Astrocyte of the hippocampus (primary cell): ENCODE measurements at regions not wholly inside any gene's neighbourhood (a gene's known extent, or its start where the extent isn't known, plus 50 kb on each side); places are given as distances from the start of the nearest gene placed in this dataset.

Experiments used
- DNase-seq: peaks from one replicate; pipeline ENCODE4 v3.0.0; 2011; ENCODE audit warnings: low read depth, low spot score

DNA sequence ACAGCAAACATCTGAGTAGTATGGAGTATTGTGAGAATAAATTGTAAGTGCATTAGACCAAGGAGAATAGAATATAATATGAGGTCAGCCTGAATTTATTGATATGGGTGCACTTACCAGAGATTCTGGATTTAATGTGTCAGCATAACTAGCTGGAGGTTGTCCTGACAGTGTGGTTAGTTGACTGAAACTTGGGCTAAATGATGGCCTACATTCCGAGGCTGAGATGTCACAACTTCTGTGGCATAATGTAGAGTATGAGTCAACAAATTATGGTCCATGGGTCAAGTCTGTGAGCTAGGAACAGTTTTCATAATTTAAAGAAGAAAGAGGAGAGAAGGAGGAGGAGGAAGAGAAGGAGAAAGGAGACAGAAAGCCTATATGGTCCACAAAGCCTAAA is 127.6 kb downstream of the QPCT start:
- DNase-seq, result peak; percentile 51

DNA sequence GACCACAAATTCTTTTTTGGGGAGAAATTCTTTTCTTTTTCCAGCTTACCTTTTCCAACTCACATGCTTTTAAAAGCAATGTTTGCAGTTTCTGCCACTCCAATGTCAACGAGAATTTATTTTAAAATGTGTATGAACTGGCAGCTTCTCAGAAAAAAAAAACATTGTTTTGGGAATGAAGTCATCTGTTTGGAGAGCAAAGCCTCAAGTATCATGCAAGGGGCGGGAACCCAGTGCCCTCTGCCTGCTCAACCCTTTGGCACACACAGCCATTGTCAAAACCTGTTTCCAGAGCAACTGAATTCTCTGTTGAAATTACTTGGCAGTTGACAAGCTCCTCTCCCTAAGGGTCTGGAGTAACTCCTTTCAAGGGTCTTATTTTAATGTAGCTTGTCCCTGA is 128.5 kb downstream of the QPCT start:
- DNase-seq, result peak; percentile 61

DNA sequence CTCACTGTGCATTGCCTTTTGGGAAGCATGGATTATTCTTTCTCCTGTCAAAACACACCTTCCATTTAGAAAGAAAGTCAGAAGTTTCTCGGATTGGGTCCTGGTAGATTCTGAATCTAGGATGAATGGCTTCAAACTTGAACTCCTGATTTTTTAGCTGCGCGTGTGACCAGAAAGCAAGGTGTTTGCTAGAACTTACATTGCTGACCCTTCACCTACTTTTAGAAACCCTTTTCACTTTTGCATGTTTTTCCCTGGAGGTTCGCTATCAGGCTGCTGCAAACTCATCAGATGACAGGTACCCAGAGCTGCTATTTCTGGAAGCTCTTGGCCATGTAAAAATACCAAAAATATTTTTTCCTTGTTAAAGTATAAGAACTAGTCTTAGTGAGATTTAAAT is 132.0 kb downstream of the QPCT start:
- no peak for DNase-seq

DNA sequence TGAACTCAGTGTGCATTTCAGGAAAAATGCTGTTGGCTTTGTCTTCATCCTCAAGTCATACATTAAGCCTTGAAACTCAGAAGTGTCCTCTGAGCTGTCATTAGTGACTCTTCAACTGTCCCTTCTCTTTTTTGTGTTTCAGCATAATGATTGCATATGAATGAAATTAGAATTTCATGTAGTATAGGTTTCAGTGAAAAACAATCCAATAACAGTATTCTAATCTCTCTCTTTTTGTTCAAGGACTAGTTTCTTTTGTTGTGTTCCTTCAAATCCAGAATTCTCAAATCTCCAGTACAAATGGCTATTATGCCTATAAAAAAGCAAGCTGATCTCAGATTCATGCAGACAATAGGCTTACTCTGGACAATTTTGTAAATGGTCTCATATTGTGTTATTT is 133.5 kb downstream of the QPCT start:
- DNase-seq, result no peak

DNA sequence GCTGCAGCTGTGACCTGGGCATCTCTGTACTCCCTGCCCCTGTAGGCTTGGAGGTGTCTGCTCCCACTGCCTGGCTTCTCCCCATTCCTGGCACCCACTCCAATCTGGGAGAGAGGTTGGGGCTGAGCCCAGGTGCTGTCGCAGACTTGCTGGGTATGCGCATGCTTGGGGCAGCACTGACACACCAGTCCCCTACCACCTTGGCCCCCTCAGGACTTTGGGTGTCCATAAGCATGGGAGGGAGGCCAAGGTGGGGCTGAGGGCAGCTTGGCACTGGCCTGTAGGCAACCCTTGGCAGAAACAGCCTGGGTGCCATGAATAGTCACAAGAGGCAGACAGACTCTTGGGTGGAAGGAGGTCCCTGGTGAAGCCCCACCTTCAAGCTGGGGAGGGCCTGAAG is 136.8 kb downstream of the QPCT start:
- DNase-seq, result no peak

DNA sequence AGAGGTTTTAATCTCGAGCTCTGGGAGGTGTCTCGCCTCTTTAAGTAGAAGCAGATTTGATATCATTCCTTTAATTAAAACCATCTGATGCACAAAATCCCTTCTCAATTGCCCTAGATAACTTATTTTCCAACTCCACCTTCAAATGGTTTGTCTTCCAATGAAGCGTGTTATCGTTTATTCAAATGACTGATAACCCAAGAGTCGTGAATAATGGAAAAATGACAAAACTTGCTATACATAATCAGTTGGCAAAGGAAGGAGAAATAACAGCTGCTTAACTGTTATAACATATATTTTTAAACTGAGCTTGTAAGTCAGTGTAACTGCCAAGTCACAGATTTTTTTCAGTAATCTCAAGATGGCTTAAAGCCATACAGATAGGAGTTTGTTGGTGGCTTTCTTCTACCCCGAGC is 144.6 kb downstream of the QPCT start:
- DNase-seq, result no peak

DNA sequence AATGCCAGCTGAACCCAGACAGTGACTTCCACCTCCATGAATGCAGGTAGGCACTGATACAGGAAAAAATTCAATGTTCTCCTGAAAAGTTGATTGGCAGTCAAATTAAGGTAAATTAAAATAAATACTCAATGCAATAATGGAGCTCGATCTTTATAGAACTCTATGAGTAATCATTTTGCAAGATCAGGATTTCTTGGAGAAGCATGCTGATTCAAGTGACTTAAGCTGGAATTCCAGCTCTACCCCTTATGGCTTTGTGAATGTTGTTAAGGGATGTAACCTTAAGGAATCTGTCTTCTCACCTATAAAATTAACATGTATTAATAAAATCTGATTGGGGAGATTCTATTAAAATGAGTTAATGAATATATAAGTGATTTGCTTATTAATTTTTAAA is 145.1 kb downstream of the QPCT start:
- no peak for DNase-seq

DNA sequence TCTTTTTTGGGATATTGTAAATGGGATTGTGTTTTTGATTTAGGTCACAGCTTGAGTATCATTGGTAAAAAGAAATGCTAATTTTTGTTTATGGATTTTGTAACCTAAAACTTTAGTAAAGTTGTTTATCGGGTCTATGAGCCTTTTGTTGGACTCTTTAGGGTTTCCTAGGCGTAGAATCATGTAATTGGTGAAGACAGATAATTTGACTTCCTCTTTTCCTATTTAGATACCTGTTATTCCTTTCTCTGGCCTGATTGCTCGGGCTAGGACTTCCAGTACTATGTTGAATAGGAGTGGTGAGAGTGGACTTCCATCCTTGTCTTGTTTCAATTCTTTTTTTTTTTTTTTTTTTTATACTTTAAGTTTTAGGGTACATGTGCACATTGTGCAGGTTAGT is 149.0 kb downstream of the QPCT start:
- DNase-seq, result no peak

DNA sequence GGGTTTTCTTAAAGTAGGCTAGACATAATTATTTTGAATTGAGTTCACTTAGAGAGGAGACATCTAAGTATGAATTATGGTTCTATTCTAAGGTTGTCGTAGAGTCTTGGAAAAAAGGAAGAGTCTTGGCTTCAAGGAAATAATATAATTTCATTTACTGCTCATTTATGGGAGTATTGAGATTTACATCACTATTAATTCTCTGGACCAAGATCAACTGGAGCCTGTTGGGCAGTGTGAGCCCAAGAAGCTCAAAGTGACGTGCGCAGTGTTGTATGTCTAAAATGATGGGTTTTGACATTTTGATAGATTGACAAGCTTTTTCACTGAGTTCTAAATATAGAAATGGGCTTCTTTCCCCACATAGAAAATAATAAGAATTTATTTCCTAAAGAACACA is 154.7 kb downstream of the QPCT start:
- no peak for DNase-seq

DNA sequence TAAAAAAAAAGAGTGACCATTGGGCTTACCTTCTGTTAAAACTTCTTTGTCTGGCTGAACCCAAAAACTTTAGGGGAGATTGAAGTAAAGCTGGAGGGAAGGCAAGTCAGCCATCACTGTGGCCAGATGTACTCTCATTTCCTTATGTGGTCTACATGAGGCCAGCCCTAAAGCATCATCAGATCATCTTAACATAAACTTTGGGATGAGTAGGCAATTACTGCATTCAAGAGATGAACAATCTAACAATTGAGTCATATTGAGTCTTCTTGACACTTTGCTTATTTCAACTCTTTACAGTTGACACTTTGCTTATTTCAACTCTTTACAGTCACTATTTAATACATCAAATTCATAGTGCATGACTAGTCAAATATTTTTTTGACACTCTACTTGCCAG is 155.6 kb downstream of the QPCT start:
- no peak for DNase-seq

DNA sequence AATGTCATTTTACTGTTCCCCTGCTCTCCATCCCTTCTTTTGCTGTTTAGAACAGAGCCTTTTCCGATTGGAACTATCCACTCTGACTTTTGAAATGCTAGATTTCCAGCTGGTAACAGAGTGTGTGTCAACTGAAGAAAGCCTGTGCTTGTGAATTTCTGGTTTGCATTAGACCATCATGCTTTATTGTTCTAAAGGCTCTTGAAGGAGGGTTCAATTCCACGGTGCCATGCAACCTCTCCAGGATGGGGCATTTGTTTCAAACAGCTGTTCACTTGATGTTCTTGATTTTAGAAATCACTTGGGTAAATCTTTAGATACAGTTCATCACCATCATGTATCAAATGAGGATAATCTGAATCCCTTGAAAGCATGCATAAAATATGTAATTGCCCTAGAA is 156.7 kb downstream of the QPCT start:
- no peak for DNase-seq

DNA sequence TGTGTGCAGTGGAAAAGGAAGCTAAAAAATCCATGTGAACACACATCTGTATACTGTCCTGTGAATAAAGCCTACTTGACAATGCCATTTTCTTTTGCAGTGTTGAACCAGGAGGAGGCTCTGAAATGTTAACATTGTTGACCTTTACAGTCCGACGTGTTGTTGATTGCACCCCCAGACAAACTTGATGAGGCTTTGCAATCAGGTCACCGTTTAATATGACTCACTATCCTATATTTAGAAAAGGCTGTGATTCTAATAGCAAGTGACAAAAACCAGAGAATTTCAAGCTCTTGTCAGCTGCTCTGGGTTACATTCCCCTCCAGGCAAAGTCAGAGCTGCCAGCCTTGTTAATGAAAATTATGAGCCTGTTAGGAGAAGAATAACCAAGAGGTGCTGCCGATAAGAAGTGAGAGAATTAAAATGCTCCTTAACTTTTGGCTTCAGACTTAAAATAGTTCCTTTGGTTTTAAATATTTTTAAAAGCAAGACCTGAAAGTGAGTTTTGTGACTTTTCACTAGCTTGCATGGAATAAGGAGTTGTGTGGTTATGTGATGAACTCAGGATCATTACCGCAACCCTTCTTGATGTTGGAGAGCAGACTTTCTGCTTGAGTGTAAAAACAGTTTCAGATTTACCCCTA is 162.1 kb downstream of the QPCT start:
- peak; percentile 36 for DNase-seq

DNA sequence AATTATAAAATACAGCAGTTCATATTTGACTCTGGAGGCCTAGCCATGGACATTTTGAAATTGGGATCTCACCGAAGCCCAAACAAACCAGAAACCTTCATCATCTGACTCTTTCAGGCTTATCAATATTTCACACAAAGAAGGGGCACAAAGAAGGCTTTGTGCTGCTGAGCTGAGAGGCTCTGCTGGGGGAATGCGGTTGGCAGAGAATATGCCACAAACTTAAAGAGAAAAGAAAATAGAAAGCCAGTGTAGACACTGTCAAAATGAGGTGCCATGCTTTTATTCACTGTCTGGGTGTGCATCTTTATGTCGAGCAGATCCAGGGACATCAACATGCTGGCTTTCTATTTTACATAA is 162.6 kb downstream of the QPCT start:
- peak; percentile 37 for DNase-seq

DNA sequence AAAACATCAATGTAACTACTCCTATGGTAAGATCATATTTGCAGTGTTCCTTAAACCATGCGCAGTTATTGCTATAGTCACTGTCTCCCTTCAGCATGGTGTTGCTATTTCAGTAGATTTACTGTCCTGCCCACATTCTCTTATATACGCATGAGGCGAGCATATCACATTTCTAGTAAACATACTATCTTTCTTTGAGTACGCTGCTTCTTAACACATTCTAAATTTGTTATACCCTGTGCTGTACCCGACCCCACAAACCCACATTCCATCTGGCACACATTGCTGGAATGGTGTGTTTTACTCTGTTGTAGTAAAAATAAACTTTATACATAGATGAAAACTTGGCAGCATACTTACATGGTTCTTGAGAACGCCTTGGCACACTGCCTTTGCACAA is 163.3 kb downstream of the QPCT start:
- no peak for DNase-seq

DNA sequence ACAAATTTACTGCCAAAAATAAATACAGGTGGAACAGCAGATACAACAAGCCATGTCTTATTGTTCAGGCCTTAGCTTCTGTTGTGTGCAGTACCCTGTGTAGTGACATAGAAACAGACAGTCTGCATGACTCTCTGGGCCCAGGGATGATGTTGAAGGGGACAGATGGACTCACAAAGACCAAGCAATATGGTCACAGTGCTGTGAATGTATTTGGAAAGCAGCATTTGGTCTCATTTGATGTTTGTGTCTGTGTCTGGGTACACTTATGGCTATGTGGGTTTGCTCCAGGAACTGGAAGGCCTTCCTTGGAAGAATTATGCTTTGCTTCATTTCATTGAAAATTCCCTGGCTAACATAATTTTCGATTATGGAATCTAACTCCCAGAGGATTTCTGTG is 158.5 kb downstream of the CDC42EP3 start:
- no peak for DNase-seq

DNA sequence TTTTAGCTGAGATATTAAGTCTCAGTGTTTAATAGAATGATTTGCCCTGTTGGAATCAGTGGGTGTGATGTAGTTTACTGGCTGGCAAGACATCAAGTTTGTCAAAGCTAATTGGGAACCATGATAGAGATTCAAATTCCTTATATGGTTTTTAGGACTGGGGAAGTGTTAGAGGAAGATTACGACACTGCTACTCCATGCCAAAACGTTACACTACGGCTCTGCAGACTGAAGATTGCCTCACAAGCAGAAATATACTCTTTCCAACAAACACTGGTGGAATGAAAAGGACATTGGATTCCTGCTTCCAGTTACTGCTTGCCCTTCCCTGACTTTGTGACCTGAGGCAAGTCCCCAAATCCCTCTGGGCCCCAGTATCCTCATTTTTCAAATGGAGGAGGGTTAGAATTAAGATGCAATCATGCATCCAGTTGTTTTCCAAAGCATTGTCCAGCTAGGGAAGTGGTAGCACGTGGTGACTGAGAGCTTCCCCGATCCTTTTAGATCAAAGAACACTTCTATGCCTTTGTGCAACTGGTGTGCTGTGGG is 147.6 kb downstream of the CDC42EP3 start:
- DNase-seq, result peak; percentile 77

DNA sequence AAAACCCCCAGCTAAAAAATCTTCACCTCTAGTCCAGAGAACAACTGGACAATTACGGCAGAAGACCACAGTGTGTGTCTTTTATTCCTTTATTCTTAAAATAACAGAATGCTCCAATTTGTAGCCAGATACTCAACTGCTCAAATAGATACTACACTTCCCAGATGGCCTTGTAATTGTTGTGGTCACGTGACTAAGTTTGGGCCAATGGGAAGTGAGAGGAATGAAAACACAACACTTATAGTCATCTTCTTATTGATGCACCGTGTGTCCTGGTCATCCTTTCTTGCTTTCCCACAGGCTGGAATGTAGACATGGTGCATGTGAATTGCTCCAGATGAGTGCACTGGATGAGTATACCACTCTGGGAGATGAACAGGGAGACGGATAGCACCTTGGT is 145.1 kb downstream of the CDC42EP3 start:
- no peak for DNase-seq

DNA sequence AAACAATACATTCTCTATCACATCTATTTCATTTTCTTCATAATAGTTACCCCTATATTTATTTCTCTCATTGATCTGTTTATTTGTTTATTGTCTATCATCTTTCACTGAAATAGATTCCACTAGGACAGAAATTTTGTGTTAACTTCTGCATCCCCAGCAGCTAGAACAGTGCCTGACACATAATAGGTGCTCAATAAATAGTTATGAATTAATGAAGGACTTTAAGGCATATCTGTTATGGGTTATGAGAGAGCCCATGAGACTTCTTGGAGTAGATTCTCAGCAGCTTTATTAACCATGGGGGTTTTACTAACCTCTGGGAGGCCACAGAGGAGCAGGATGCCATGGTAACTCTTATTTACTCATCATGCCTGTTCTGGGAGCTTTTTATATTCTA is 144.6 kb downstream of the CDC42EP3 start:
- DNase-seq, result no peak

DNA sequence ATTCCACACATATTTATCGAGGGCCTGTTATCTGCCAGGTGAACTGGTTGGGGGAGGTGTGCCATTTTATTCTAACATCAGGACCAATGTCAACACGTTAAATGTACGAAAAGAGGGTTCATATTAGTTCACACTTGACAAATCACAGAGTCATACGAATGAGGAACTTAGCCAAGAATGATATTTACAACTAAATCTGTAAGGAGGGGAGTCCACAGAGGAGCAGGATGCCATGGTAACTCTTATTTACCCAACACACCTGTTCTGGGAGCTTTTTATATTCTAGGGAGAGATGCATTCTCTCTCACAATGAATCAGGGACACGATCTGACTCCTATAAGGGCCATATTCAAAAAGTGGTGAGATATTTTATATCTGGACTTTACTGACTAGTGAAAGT is 144.1 kb downstream of the CDC42EP3 start:
- no peak for DNase-seq

DNA sequence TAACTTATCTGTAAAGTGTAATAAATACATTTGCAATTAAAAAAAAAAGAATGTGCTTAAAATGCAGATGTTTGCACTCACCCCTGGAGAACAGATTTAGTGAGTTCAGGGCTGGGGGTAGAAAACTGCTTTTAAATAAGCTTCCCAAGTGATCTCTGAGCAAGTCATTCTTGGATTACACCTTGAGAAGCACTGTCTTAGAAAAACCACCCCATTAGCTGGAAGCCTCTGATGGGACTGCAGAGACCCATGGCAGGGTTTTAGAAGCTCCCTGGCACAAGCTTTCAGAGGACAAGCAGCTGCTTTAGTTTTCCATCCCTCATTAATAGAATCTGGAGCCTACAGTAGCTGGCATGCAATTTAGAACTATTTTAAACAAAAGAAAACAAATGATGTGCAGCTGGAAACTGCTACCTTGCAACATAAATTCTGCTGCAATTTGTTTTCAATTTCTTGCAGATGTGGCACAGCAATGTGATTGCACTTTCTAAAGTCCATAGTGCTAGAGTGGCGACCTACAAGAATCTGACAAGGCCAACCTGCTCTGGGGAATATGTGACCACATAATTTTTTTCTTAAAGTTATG is 141.5 kb downstream of the CDC42EP3 start:
- no peak for DNase-seq

DNA sequence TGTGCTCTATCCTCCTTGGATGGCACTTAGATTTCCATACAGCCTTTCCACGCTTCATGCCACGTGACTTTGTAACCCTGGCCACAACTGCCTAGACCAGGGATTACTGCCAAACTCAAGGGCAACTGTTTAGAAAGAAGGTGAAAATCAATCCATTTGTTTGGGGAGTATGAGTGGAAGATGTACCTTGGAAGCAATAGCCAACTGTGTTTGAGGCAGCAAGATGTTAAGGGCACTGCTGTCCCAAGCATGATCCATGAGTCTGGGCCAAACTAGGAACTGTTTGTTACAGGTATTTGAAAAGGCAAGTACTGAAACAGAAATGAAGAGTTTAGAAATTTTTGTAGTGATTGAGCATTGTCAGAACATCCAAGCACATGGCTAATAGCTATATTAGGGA is 138.9 kb downstream of the CDC42EP3 start:
- DNase-seq, result no peak

DNA sequence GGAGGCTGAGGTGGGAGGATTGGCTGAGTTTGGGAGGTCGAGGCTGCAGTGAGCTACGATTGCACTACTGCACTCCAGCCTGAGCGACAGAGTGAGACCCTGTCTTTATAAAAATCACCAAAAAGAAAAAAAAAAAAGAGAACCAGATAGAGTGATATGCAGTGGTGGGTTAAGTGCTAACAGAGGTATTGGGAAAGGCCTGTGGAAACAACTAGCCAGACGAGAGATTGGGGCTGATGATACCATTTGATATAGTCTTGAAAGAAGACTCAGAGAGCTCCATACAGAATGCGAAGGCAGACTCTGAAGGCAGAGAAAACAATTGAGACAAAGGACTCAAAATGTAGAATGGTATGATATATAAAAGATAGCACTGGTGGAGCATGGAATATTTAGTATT is 134.1 kb downstream of the CDC42EP3 start:
- no peak for DNase-seq

DNA sequence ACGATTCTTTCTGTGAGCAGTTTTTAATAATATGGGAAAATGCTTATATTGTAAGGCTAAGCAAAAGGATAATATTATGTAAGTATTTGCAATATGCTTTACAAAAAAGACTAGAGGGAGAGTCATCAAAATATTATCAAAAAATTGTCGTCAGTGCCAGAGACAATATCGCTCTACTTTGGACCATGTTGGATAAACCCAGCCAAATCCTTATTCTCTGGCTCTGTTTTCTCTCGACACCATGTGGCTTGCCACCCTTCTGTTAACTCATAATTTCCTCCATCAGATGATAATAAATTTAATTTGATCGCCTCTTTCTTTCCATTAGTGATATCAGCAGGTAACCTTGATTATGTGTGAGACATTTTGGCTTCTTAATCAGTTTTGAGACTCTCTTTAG is 129.9 kb downstream of the CDC42EP3 start:
- no peak for DNase-seq
